OCI-LY3 (cell line): ENCODE measurements at regions not wholly inside any gene's neighbourhood (a gene's known extent, or its start where the extent isn't known, plus 50 kb on each side); places are given as distances from the start of the nearest gene placed in this dataset.

Experiments
- CTCF ChIP-seq: fragments of 200-600, 300-600 bp; sonication (generic); IDR thresholded peaks from 2 replicates; pipeline ENCODE4 v1.5.1; 2014; ENCODE audit warnings: antibody characterized with exemption, low read length, low read depth
- EZH2phosphoT487 ChIP-seq: fragments of 200-600 bp; shearing (Covaris generic); IDR thresholded peaks from 2 replicates; pipeline ENCODE4 v1.6.1; 2018; ENCODE audit warnings: antibody characterized with exemption, mixed run types, low read depth

GRCh38 chr7:109021390-109021789, 451.7 kb downstream of the DNAJB9 start:
- TF ChIP-seq CTCF: no peak
- TF ChIP-seq EZH2phosphoT487: no peak
